SK-N-SH treated with all-trans-retinoic acid at 6 μM for 48 hours (cell line): ENCODE measurements at regions not wholly inside any gene's neighbourhood (a gene's known extent, or its start where the extent isn't known, plus 50 kb on each side); places are given as distances from the start of the nearest gene placed in this dataset.

Source experiments
- ATAC-seq: fragments of 200-7000 bp; cut with Tn5 transposase; 3 replicates; pipeline ENCODE4 v1.9.1; 2020; ENCODE audit warnings: mild to moderate bottlenecking, moderate library complexity
- ARNTL ChIP-seq: fragments of 450-650 bp; formaldehyde crosslinking; IDR thresholded peaks from 2 replicates; pipeline ENCODE4 v1.5.0; 2020; ENCODE audit warnings: low read depth, mild to moderate bottlenecking, moderate library complexity, borderline replicate concordance
- BACH2 ChIP-seq: fragments of 250-450 bp; sonication (Bioruptor Pico); IDR thresholded peaks from 2 replicates; pipeline ENCODE4 v1.9.0; 2021; ENCODE audit warnings: mild to moderate bottlenecking, borderline replicate concordance
- CSDC2 ChIP-seq: fragments of 250-450 bp; sonication (Bioruptor Pico); IDR thresholded peaks from 2 replicates; pipeline ENCODE4 v1.5.0; 2020; ENCODE audit warnings: mild to moderate bottlenecking, moderate library complexity
- CSRNP3 ChIP-seq: fragments of 250-450 bp; sonication (Bioruptor Pico); IDR thresholded peaks from 2 replicates; pipeline ENCODE4 v1.5.1; 2021; ENCODE audit warnings: mild to moderate bottlenecking, moderate library complexity
- GLIS3 ChIP-seq: fragments of 250-450 bp; sonication (Bioruptor Pico); IDR thresholded peaks from 2 replicates; pipeline ENCODE4 v1.5.0; 2020; ENCODE audit warnings: mild to moderate bottlenecking, moderate library complexity
- ISL1 ChIP-seq: fragments of 250-450 bp; sonication (Bioruptor Pico); IDR thresholded peaks from 2 replicates; pipeline ENCODE4 v2.1.2; 2022; ENCODE audit warnings: mild to moderate bottlenecking, moderate library complexity
- OSR1 ChIP-seq: fragments of 250-450 bp; sonication (Bioruptor Pico); IDR thresholded peaks from 2 replicates; pipeline ENCODE4 v1.8.0; 2022; ENCODE audit warnings: moderate library complexity, mild to moderate bottlenecking, inconsistent platforms
- PPARA ChIP-seq: fragments of 250-450 bp; sonication (Bioruptor Pico); IDR thresholded peaks from 2 replicates; pipeline ENCODE4 v1.5.0; 2020; ENCODE audit warnings: mild to moderate bottlenecking, borderline replicate concordance
- RARB ChIP-seq: fragments of 250-450 bp; sonication (Bioruptor Pico); IDR thresholded peaks from 2 replicates; pipeline ENCODE4 v1.8.0; 2021; ENCODE audit warnings: mild to moderate bottlenecking, moderate library complexity
- SNAI2 ChIP-seq: fragments of 250-450 bp; sonication (Bioruptor Pico); IDR thresholded peaks from 2 replicates; pipeline ENCODE4 v1.5.0; 2020; ENCODE audit warnings: mild to moderate bottlenecking, moderate library complexity
- TCF4 ChIP-seq: fragments of 250-450 bp; sonication (Bioruptor Pico); IDR thresholded peaks from 2 replicates; pipeline ENCODE4 v1.8.0; 2021; ENCODE audit warnings: mild to moderate bottlenecking, moderate library complexity, borderline replicate concordance
- TOX ChIP-seq: fragments of 250-450 bp; sonication (Bioruptor Pico); IDR thresholded peaks from 2 replicates; pipeline ENCODE4 v1.8.0; 2021; ENCODE audit warnings: mild to moderate bottlenecking, moderate library complexity, borderline replicate concordance
- TSHZ2 ChIP-seq: fragments of 250-450 bp; sonication (Bioruptor Pico); IDR thresholded peaks from 2 replicates; pipeline ENCODE4 v1.5.0; 2020; ENCODE audit warnings: mild to moderate bottlenecking, moderate library complexity
- ZC3H10 ChIP-seq: fragments of 250-450 bp; sonication (Bioruptor Pico); IDR thresholded peaks from 2 replicates; pipeline ENCODE4 v1.5.1; 2021; ENCODE audit warnings: mild to moderate bottlenecking, moderate library complexity
- ZFP3 ChIP-seq: fragments of 250-450 bp; sonication (Bioruptor Pico); IDR thresholded peaks from 2 replicates; pipeline ENCODE4 v1.5.0; 2020; ENCODE audit warnings: mild to moderate bottlenecking, moderate library complexity
- ZFP30 ChIP-seq: fragments of 450-650 bp; formaldehyde crosslinking; IDR thresholded peaks from 2 replicates; pipeline ENCODE4 v1.5.0; 2022; ENCODE audit warnings: mild to moderate bottlenecking, moderate library complexity
- ZNF565 ChIP-seq: fragments of 450-650 bp; formaldehyde crosslinking; conservative IDR thresholded peaks from 2 replicates; pipeline ENCODE4 v1.5.0; 2020; ENCODE audit warnings: low read depth, mild to moderate bottlenecking, moderate library complexity
- ZNF8 ChIP-seq: fragments of 450-650 bp; formaldehyde crosslinking; IDR thresholded peaks from 2 replicates; pipeline ENCODE4 v1.5.0; 2020; ENCODE audit warnings: mild to moderate bottlenecking, moderate library complexity
- TF ChIP-seq, protein P1 (sequence below): fragments of 250-450 bp; sonication (Bioruptor Pico); IDR thresholded peaks from 2 replicates; pipeline ENCODE4 v1.5.1; 2020; ENCODE audit warnings: low read depth, mild to moderate bottlenecking, moderate library complexity
- TF ChIP-seq, protein P2 (sequence below): fragments of 250-450 bp; sonication (Bioruptor Pico); IDR thresholded peaks from 2 replicates; pipeline ENCODE4 v1.8.0; 2020; ENCODE audit warnings: mild to moderate bottlenecking, moderate library complexity, borderline replicate concordance
- TF ChIP-seq, protein P3 (sequence below): fragments of 250-450 bp; sonication (Bioruptor Pico); IDR thresholded peaks from 2 replicates; pipeline ENCODE4 v1.8.0; 2021; ENCODE audit warnings: low read depth, mild to moderate bottlenecking, moderate library complexity, borderline replicate concordance

DNA sequence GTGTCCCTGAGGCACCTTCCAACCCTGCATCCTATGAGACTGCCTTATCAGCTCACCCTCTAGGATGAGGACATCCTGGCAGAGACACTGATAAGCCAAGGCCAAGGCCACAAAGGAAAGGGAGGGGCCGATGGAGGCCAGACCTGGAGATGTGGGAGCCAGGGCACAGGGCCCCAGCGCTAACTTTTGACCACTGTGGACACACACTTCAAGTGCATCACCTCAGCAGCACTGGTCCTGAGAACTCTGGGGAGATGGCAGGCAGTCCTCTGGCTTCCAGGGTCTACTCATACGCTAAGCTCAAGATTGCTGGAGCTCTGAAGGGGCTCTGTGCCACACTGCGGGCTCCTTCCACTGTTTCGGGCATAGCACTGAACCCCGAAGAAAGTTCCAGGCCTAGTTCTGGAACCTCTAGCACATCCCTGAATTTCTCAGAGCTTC is 100.2 kb upstream of the ID2 start (continued):
- TF ChIP-seq BACH2 (CRISPR knock-in tag) = no peak
- no peak for TF ChIP-seq ISL1 (CRISPR knock-in tag)
- TF ChIP-seq TOX (CRISPR knock-in tag) = no peak

GRCh38 chr2:8582191-8582590 is 99.7 kb upstream of the ID2 start:
- no peak for ATAC-seq
- TF ChIP-seq ZFP30 = no peak
- TF ChIP-seq ZFP3 = no peak
- TF ChIP-seq OSR1 (CRISPR knock-in tag) = no peak
- TF ChIP-seq TSHZ2 = no peak
- TF ChIP-seq, protein P1, sequence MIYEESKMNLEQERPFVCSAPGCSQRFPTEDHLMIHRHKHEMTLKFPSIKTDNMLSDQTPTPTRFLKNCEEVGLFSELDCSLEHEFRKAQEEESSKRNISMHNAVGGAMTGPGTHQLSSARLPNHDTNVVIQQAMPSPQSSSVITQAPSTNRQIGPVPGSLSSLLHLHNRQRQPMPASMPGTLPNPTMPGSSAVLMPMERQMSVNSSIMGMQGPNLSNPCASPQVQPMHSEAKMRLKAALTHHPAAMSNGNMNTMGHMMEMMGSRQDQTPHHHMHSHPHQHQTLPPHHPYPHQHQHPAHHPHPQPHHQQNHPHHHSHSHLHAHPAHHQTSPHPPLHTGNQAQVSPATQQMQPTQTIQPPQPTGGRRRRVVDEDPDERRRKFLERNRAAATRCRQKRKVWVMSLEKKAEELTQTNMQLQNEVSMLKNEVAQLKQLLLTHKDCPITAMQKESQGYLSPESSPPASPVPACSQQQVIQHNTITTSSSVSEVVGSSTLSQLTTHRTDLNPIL (CRISPR knock-in tag) = no peak
- TF ChIP-seq ARNTL = no peak
- TF ChIP-seq, protein P2, sequence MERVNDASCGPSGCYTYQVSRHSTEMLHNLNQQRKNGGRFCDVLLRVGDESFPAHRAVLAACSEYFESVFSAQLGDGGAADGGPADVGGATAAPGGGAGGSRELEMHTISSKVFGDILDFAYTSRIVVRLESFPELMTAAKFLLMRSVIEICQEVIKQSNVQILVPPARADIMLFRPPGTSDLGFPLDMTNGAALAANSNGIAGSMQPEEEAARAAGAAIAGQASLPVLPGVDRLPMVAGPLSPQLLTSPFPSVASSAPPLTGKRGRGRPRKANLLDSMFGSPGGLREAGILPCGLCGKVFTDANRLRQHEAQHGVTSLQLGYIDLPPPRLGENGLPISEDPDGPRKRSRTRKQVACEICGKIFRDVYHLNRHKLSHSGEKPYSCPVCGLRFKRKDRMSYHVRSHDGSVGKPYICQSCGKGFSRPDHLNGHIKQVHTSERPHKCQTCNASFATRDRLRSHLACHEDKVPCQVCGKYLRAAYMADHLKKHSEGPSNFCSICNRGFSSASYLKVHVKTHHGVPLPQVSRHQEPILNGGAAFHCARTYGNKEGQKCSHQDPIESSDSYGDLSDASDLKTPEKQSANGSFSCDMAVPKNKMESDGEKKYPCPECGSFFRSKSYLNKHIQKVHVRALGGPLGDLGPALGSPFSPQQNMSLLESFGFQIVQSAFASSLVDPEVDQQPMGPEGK (CRISPR knock-in tag) = no peak
- no peak for TF ChIP-seq RARB
- TF ChIP-seq BACH2 (CRISPR knock-in tag) = no peak
- no peak for TF ChIP-seq GLIS3 (CRISPR knock-in tag)
- no peak for TF ChIP-seq ISL1 (CRISPR knock-in tag)
- TF ChIP-seq SNAI2 (CRISPR knock-in tag) = no peak
- no peak for TF ChIP-seq TCF4 (CRISPR knock-in tag)
- no peak for TF ChIP-seq ZNF8 (CRISPR knock-in tag)
- TF ChIP-seq ZNF565 (CRISPR knock-in tag) = no peak
- no peak for TF ChIP-seq CSDC2
- TF ChIP-seq, protein P3, sequence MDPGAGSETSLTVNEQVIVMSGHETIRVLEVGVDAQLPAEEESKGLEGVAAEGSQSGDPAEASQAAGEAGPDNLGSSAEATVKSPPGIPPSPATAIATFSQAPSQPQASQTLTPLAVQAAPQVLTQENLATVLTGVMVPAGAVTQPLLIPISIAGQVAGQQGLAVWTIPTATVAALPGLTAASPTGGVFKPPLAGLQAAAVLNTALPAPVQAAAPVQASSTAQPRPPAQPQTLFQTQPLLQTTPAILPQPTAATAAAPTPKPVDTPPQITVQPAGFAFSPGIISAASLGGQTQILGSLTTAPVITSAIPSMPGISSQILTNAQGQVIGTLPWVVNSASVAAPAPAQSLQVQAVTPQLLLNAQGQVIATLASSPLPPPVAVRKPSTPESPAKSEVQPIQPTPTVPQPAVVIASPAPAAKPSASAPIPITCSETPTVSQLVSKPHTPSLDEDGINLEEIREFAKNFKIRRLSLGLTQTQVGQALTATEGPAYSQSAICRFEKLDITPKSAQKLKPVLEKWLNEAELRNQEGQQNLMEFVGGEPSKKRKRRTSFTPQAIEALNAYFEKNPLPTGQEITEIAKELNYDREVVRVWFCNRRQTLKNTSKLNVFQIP (CRISPR knock-in tag) = no peak
- no peak for TF ChIP-seq PPARA (CRISPR knock-in tag)
- TF ChIP-seq CSRNP3 = no peak
- TF ChIP-seq TOX (CRISPR knock-in tag) = no peak

DNA sequence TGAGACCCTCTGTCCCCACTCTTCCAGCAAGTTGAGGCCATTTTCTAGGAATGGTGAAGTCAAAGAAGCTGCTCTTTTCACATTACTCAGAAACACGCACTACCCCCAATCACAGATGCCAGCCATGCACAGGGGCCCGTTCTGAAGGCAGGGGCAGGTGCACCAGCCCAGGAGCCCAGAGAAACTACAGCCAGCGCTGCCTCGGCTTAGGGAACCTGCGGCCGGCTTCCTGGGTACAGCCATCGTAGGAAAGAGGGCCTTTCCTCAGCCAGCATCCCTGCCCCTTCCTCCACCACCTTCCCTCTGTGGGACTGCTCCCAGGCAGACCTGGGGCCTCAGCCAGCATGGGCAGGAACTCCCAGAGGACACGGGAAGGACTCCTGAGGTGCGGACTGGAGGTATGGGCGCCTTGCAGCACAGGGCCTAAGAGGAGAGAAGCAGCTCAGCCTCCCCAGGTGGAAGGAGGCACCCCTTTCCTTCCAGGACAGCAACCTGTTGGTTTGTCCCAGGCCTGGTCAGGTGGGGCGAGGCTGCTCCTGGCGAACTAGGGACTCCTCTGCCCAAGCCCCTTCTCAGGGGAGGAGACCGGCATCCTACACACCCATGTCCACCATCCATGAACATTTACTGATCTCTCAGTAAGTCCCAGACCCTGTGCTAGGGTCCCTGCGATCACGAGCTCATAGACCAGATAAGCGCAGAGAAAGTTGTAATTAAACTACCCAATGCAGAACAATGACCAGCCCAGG is 99.0 kb upstream of the ID2 start:
- no peak for TF ChIP-seq OSR1 (CRISPR knock-in tag)
- TF ChIP-seq BACH2 (CRISPR knock-in tag) = no peak
- TF ChIP-seq TSHZ2 = no peak
- no peak for TF ChIP-seq ARNTL
- TF ChIP-seq CSRNP3 = no peak
- TF ChIP-seq, protein P3 (CRISPR knock-in tag) = no peak
- no peak for TF ChIP-seq ZFP30
- TF ChIP-seq ISL1 (CRISPR knock-in tag) = no peak
- no peak for TF ChIP-seq ZFP3
- no peak for TF ChIP-seq ZC3H10
- no peak for TF ChIP-seq ZNF565 (CRISPR knock-in tag)
- no peak for ATAC-seq
